HUES64 (cell line): ENCODE measurements at regions not wholly inside any gene's neighbourhood (a gene's known extent, or its start where the extent isn't known, plus 50 kb on each side); places are given as distances from the start of the nearest gene placed in this dataset.

ENCODE experiments used
- H3K27ac ChIP-seq: 2 replicates; pipeline ENCODE4 v1.7.0; 2013; ENCODE audit warnings: low read depth, low read length, inconsistent platforms
- H3K27me3 ChIP-seq: 2 replicates; pipeline ENCODE4 v1.6.1; 2013; ENCODE audit warnings: mild to moderate bottlenecking, low read length; ENCODE audit not compliant: insufficient read depth
- H3K36me3 ChIP-seq: 2 replicates; pipeline ENCODE4 v1.6.1; 2013; ENCODE audit warnings: mild to moderate bottlenecking, low read length; ENCODE audit not compliant: insufficient read depth
- H3K4me1 ChIP-seq: 2 replicates; pipeline ENCODE4 v1.6.1; 2013; ENCODE audit warnings: mild to moderate bottlenecking, low read length, moderate library complexity; ENCODE audit not compliant: insufficient read depth
- H3K4me3 ChIP-seq: 2 replicates; pipeline ENCODE4 v1.5.1; 2013; ENCODE audit warnings: mild to moderate bottlenecking, low read length, moderate library complexity
- H3K9ac ChIP-seq: 2 replicates; pipeline ENCODE4 v1.6.1; 2013; ENCODE audit warnings: mild to moderate bottlenecking, low read depth, low read length
- H3K9me3 ChIP-seq: 2 replicates; pipeline ENCODE4 v1.6.1; 2013; ENCODE audit warnings: low read depth, low read length; ENCODE audit not compliant: insufficient read depth
- WGBS: fragments of 150-250, 120-280 bp; methylation state at CpG from one replicate; pipeline ENCODE4 v1.1.7; 2013; ENCODE audit warnings: missing lambda C conversion rate; 5-methylcytosine and 5-hydroxymethylcytosine counted together

GRCh38 chr5:57552033-57552432, 69.4 kb upstream of the ACTBL2 start:
- no peak overlapping the region for H3K4me3 ChIP-seq
- H3K9me3 ChIP-seq, result no peaks in the 10 kb centered on the region
- no peaks in the 10 kb centered on the region for H3K27me3 ChIP-seq
- no peaks in the 10 kb centered on the region for H3K36me3 ChIP-seq
- WGBS, result 94% methylated on average over 3 of the region's 3 CpGs
- no peaks in the 10 kb centered on the region for H3K4me1 ChIP-seq
- H3K9ac ChIP-seq, result no peak overlapping the region
- no peak overlapping the region for H3K27ac ChIP-seq

GRCh38 chr5:57551251-57551650, 68.6 kb upstream of the ACTBL2 start:
- Histone ChIP-seq H3K4me3 (no peak overlapping the region), H3K36me3 (no peaks in the 10 kb centered on the region), H3K27ac (no peak overlapping the region), H3K27me3 (no peaks in the 10 kb centered on the region), H3K9ac (no peak overlapping the region), H3K4me1 (no peaks in the 10 kb centered on the region), H3K9me3 (no peaks in the 10 kb centered on the region)
- 90% methylated on average over 2 of the region's 3 CpGs for WGBS

GRCh38 chr5:57550132-57550531, 67.5 kb upstream of the ACTBL2 start:
- Histone ChIP-seq H3K4me3 (no peak overlapping the region), H3K9ac (no peak overlapping the region), H3K27ac (no peak overlapping the region), H3K9me3 (no peaks in the 10 kb centered on the region), H3K4me1 (no peaks in the 10 kb centered on the region), H3K27me3 (no peaks in the 10 kb centered on the region), H3K36me3 (no peaks in the 10 kb centered on the region)
- 84% methylated on average over 6 of the region's 6 CpGs for WGBS

GRCh38 chr5:57549566-57549965, 67.0 kb upstream of the ACTBL2 start:
- H3K27ac ChIP-seq, result no peak overlapping the region
- H3K4me3 ChIP-seq, result no peak overlapping the region
- no peaks in the 10 kb centered on the region for H3K27me3 ChIP-seq

GRCh38 chr5:57540823-57541222, 58.2 kb upstream of the ACTBL2 start:
- Histone ChIP-seq H3K9ac (no peak overlapping the region), H3K4me1 (no peaks in the 10 kb centered on the region), H3K27me3 (no peaks in the 10 kb centered on the region), H3K27ac (no peak overlapping the region), H3K36me3 (no peaks in the 10 kb centered on the region), H3K9me3 (no peaks in the 10 kb centered on the region), H3K4me3 (no peak overlapping the region)
- WGBS, result 94% methylated on average over 2 of the region's 2 CpGs

More at GRCh38 chr5:57549566-57549965, 67.0 kb upstream of the ACTBL2 start:
- no peaks in the 10 kb centered on the region for H3K36me3 ChIP-seq
- no peaks in the 10 kb centered on the region for H3K9me3 ChIP-seq
- H3K9ac ChIP-seq, result no peak overlapping the region
- H3K4me1 ChIP-seq, result no peaks in the 10 kb centered on the region

- Histone ChIP-seq H3K27ac (no peak overlapping the region), H3K4me1 (no peaks in the 10 kb centered on the region), H3K9ac (no peak overlapping the region), H3K27me3 (no peaks in the 10 kb centered on the region), H3K9me3 (no peaks in the 10 kb centered on the region), H3K4me3 (no peak overlapping the region), H3K36me3 (no peaks in the 10 kb centered on the region)
- 91% methylated on average over 3 of the region's 3 CpGs for WGBS
Observed at GRCh38 chr5:57539281-57539701, 56.7 kb upstream of the ACTBL2 start.

GRCh38 chr5:57538341-57538955, 55.8 kb upstream of the ACTBL2 start:
- H3K4me3 ChIP-seq, result no peak overlapping the region
- no peaks in the 10 kb centered on the region for H3K4me1 ChIP-seq
- H3K27ac ChIP-seq, result no peak overlapping the region
- no peaks in the 10 kb centered on the region for H3K27me3 ChIP-seq
- WGBS, result 86% methylated on average over 6 of the region's 7 CpGs
- H3K9ac ChIP-seq, result no peak overlapping the region
- H3K9me3 ChIP-seq, result no peaks in the 10 kb centered on the region
- H3K36me3 ChIP-seq, result no peaks in the 10 kb centered on the region

- Histone ChIP-seq H3K27me3 (no peaks in the 10 kb centered on the region), H3K27ac (no peak overlapping the region), H3K9me3 (no peaks in the 10 kb centered on the region), H3K4me1 (no peaks in the 10 kb centered on the region; the same call in 1 of the 2 replicates), H3K4me3 (no peak overlapping the region), H3K36me3 (no peaks in the 10 kb centered on the region), H3K9ac (no peak overlapping the region)
- WGBS, result 92% methylated on average over 2 of the region's 2 CpGs
Observed at GRCh38 chr5:57537811-57538210, 55.2 kb upstream of the ACTBL2 start.

GRCh38 chr5:57532513-57533497, 50.2 kb upstream of the ACTBL2 start:
- Histone ChIP-seq H3K36me3 (no peaks in the 10 kb centered on the region), H3K4me3 (no peak overlapping the region), H3K27me3 (no peaks in the 10 kb centered on the region), H3K9ac (no peak overlapping the region), H3K4me1 (no peaks in the 10 kb centered on the region; the same call in 1 of the 2 replicates), H3K27ac (no peak overlapping the region), H3K9me3 (no peaks in the 10 kb centered on the region)
- 77% methylated on average over 3 of the region's 4 CpGs for WGBS
